Kidney (tissue), 13 donors: ENCODE measurements at regions not wholly inside any gene's neighbourhood (a gene's known extent, or its start where the extent isn't known, plus 50 kb on each side); places are given as distances from the start of the nearest gene placed in this dataset.

Experiments
- DNase-seq, 5 donors: peaks; one replicate each; pipeline ENCODE4 v3.0.0-alpha.2; 2013 to 2020
- FAIRE-seq: peaks from 2 replicates; lab custom pipeline; 2012; peaks lifted over from hg19 to GRCh38; lab: Jason Lieb, UNC
- H3K27ac ChIP-seq, 2 donors: one replicate each; pipeline ENCODE4 v1.7.0; 2013; ENCODE audit warnings: low read depth in 2 of 2, low read length in 2 of 2, inconsistent platforms in 1 of 2
- H3K27me3 ChIP-seq: one replicate; pipeline ENCODE4 v1.7.1; 2013; ENCODE audit warnings: low read length, inconsistent platforms; ENCODE audit not compliant: control insufficient read depth, insufficient read depth
- H3K36me3 ChIP-seq, 3 donors: one replicate each; pipeline versions ENCODE4 v1.7.0 to v1.7.1; 2013; ENCODE audit warnings: low read length in 3 of 3, control low read depth in 1 of 3, inconsistent platforms in 1 of 3; ENCODE audit not compliant: insufficient read depth in 3 of 3, control insufficient read depth in 2 of 3
- H3K4me1 ChIP-seq, 3 donors: one replicate each; pipeline versions ENCODE4 v1.7.0 to v1.7.1; 2013; ENCODE audit warnings: low read length in 3 of 3, inconsistent platforms in 1 of 3, low read depth in 1 of 3; ENCODE audit not compliant: control insufficient read depth in 2 of 3, insufficient read depth in 2 of 3
- H3K4me3 ChIP-seq, 3 donors: one replicate each; pipeline versions ENCODE4 v1.7.0 to v1.8.1; 2013; ENCODE audit warnings: low read length in 3 of 3, control low read depth in 1 of 3, inconsistent platforms in 1 of 3
- H3K9ac ChIP-seq, 3 donors: one replicate each; pipeline versions ENCODE4 v1.7.0 to v1.7.1; 2013; ENCODE audit warnings: low read length in 3 of 3, control low read depth in 1 of 3, inconsistent platforms in 1 of 3
- H3K9me3 ChIP-seq, 3 donors: one replicate each; pipeline versions ENCODE4 v1.7.0 to v1.7.1; 2013; ENCODE audit warnings: low read length in 3 of 3, control low read depth in 1 of 3, inconsistent platforms in 1 of 3; ENCODE audit not compliant: control insufficient read depth in 2 of 3, insufficient read depth in 1 of 3
- intact Hi-C: fragments of 100-400 bp; cut with DNase I; formaldehyde crosslinking; loops from one replicate; pipeline ENCODE4 v1.11.1; 2022
- TF ChIP-seq, protein P1 (sequence below): IDR thresholded peaks from 3 replicates; pipeline ENCODE4 v1.5.1; 2012; ENCODE audit warnings: mild to moderate bottlenecking, moderate library complexity, borderline replicate concordance; ENCODE audit not compliant: insufficient read depth; ENCODE audit errors: extremely low read depth
- donor health status: control.
- donor health status: control.
- donor health status: control.
- donor health status: control.
- donor health status: control.
- donor health status: DM: yes; HTN: yes; CAD: no.
- donor health status: Normal renal cell carcinoma (clear cell type).

DNA sequence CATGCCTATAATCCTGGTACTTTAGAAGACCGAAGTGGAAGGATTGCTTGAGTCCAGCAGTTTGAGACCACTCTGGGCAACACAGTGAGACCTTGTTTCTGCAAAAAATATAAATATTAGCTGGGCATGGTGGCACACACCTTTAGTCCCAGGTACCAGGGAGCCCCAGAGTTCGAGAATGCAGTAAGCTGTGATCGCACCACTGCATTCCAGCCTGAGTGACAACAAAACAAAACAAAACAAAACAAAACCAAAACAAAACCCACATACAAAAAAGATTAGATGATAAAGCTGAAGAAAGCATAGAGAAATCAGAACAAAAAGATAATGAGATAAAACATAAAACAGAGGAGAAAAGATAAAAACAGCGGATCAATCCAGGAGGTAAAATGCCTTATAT, 62.1 kb downstream of the TCF20 start:
- no peak for FAIRE-seq
- TF ChIP-seq, protein P1, sequence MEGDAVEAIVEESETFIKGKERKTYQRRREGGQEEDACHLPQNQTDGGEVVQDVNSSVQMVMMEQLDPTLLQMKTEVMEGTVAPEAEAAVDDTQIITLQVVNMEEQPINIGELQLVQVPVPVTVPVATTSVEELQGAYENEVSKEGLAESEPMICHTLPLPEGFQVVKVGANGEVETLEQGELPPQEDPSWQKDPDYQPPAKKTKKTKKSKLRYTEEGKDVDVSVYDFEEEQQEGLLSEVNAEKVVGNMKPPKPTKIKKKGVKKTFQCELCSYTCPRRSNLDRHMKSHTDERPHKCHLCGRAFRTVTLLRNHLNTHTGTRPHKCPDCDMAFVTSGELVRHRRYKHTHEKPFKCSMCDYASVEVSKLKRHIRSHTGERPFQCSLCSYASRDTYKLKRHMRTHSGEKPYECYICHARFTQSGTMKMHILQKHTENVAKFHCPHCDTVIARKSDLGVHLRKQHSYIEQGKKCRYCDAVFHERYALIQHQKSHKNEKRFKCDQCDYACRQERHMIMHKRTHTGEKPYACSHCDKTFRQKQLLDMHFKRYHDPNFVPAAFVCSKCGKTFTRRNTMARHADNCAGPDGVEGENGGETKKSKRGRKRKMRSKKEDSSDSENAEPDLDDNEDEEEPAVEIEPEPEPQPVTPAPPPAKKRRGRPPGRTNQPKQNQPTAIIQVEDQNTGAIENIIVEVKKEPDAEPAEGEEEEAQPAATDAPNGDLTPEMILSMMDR: no peak
- Histone ChIP-seq H3K9me3 (no peaks in the 10 kb centered on the region), H3K27ac (no peak overlapping the region), H3K9ac (no peak overlapping the region), H3K27me3 (no peaks in the 10 kb centered on the region), H3K4me1 (peaks cover 0 to 2% (median 0%) of the 10 kb centered on the region in 3 donors), H3K36me3 (peaks cover 0 to 23% (median 20%) of the 10 kb centered on the region in 3 donors), H3K4me3 (no peak overlapping the region)
- DNase-seq: no peak
- intact Hi-C loops: no loop called here

DNA sequence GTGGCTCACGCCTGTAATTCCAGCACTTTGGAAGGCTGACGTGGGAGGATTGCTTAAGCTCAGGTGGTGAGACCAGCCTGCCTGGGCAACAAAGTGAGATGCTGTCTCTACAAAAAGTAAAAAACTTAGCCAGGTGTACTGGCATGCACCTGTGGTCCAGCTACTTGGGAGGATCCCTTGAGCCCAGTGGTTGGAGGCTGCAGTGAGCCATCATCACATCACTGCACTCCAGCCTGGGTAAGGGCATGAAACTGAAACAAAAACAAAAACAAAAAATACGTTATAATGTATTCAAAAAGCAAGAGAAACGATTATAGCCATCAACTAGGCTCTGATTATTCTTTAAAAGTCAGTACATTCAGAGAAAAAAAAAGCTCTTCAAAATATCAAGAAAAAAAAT, 62.5 kb downstream of the TCF20 start:
- Histone ChIP-seq H3K9me3 (no peaks in the 10 kb centered on the region), H3K9ac (no peak overlapping the region), H3K27me3 (no peaks in the 10 kb centered on the region), H3K4me3 (no peak overlapping the region), H3K27ac (no peak overlapping the region), H3K36me3 (peaks cover 0 to 21% (median 18%) of the 10 kb centered on the region in 3 donors), H3K4me1 (peaks cover 0 to 2% (median 0%) of the 10 kb centered on the region in 3 donors)
- DNase-seq (no peak), FAIRE-seq (no peak)
- TF ChIP-seq, protein P1: no peak
- intact Hi-C loops: no loop called here

- FAIRE-seq (no peak), DNase-seq (no peak)
- no peak overlapping the region for H3K9ac ChIP-seq
- H3K9me3 ChIP-seq: no peaks in the 10 kb centered on the region
- no peaks in the 10 kb centered on the region for H3K27me3 ChIP-seq
- no peaks in the 10 kb centered on the region for H3K36me3 ChIP-seq
- no peak overlapping the region for H3K27ac ChIP-seq
- TF ChIP-seq, protein P1: no peak
- intact Hi-C loops: no loop called here
- peaks cover 0 to 2% (median 0%) of the 10 kb centered on the region in 3 donors for H3K4me1 ChIP-seq
- no peak overlapping the region for H3K4me3 ChIP-seq
These were observed 66.8 kb downstream of the TCF20 start for GRCh38 chr22:42203609-42204008.

- DNase-seq: no peak
- intact Hi-C loops: no loop called here
- no peak overlapping the region for H3K27ac ChIP-seq
- no peak overlapping the region for H3K4me3 ChIP-seq
- no peak for FAIRE-seq
- H3K36me3 ChIP-seq: no peaks in the 10 kb centered on the region
- no peaks in the 10 kb centered on the region for H3K9me3 ChIP-seq
- TF ChIP-seq, protein P1: no peak
- H3K9ac ChIP-seq: no peak overlapping the region
- H3K4me1 ChIP-seq: no peaks in the 10 kb centered on the region
- H3K27me3 ChIP-seq: no peaks in the 10 kb centered on the region
These were observed 67.8 kb downstream of the TCF20 start for GRCh38 chr22:42202669-42203068.
